ENCODE measurements at regions not wholly inside any gene's neighbourhood (a gene's known extent, or its start where the extent isn't known, plus 50 kb on each side); places are given as distances from the start of the nearest gene placed in this dataset.

- Histone ChIP-seq H3K27me3 (replicated peaks; ENCODE audit: insufficient read depth) (no peaks in the 10 kb centered on the region), H3K27ac (no peak overlapping the region), H3K4me3 (no peak overlapping the region), H3K9me3 (no peaks in the 10 kb centered on the region), H3K4me1 (replicated peaks) (no peaks in the 10 kb centered on the region), H3K36me3 (no peaks in the 10 kb centered on the region)
- intact Hi-C loops (cut with DNase I) = no loop called here
- no peak for TF ChIP-seq CTCF (IDR thresholded peaks at IDR 0.05)
- TF ChIP-seq POLR2AphosphoS5 (IDR thresholded peaks at IDR 0.05) = no peak
- TF ChIP-seq POLR2A (IDR thresholded peaks at IDR 0.05) = no peak
- 98% methylated on average over 2 of the region's 2 CpGs for WGBS
- DNase-seq (ENCODE audit: low spot score) = no peak
These were observed 289.3 kb downstream of the FSIP2 start for GRCh38 chr2:186027922-186028321.

- no peak for DNase-seq (ENCODE audit: low spot score)
- intact Hi-C loops (cut with DNase I) = no loop called here
- Histone ChIP-seq H3K4me1 (replicated peaks) (no peaks in the 10 kb centered on the region), H3K36me3 (no peaks in the 10 kb centered on the region), H3K27me3 (replicated peaks; ENCODE audit: insufficient read depth) (no peaks in the 10 kb centered on the region), H3K9me3 (no peaks in the 10 kb centered on the region), H3K4me3 (no peak overlapping the region), H3K27ac (no peak overlapping the region)
- no peak for TF ChIP-seq POLR2A (IDR thresholded peaks at IDR 0.05)
- no peak for TF ChIP-seq CTCF (IDR thresholded peaks at IDR 0.05)
- no peak for TF ChIP-seq POLR2AphosphoS5 (IDR thresholded peaks at IDR 0.05)
- 77% methylated on average over 1 of the region's 1 CpG for WGBS
These were observed 292.6 kb downstream of the FSIP2 start for GRCh38 chr2:186031229-186031628.

GRCh38 chr2:186032102-186032738 lies 293.6 kb downstream of the FSIP2 start:
- Histone ChIP-seq H3K9me3 (no peaks in the 10 kb centered on the region), H3K27ac (no peak overlapping the region), H3K36me3 (no peaks in the 10 kb centered on the region), H3K4me1 (replicated peaks) (no peaks in the 10 kb centered on the region), H3K4me3 (no peak overlapping the region), H3K27me3 (replicated peaks; ENCODE audit: insufficient read depth) (no peaks in the 10 kb centered on the region)
- no peak for DNase-seq (ENCODE audit: low spot score)
- intact Hi-C loops (cut with DNase I) = no loop called here
- no peak for TF ChIP-seq POLR2A (IDR thresholded peaks at IDR 0.05)
- TF ChIP-seq CTCF (IDR thresholded peaks at IDR 0.05) = no peak
- no peak for TF ChIP-seq POLR2AphosphoS5 (IDR thresholded peaks at IDR 0.05)
- WGBS = 94% methylated on average over 2 of the region's 2 CpGs

GRCh38 chr2:186032930-186033329 lies 294.3 kb downstream of the FSIP2 start:
- 93% methylated on average over 2 of the region's 2 CpGs for WGBS

More at GRCh38 chr2:186032930-186033329, 294.3 kb downstream of the FSIP2 start:
- Histone ChIP-seq H3K27me3 (replicated peaks; ENCODE audit: insufficient read depth) (no peaks in the 10 kb centered on the region), H3K27ac (no peak overlapping the region), H3K9me3 (no peaks in the 10 kb centered on the region), H3K4me1 (replicated peaks) (no peaks in the 10 kb centered on the region), H3K4me3 (no peak overlapping the region), H3K36me3 (no peaks in the 10 kb centered on the region)
- DNase-seq (ENCODE audit: low spot score) = no peak
- TF ChIP-seq POLR2AphosphoS5 (IDR thresholded peaks at IDR 0.05) (no peak), CTCF (IDR thresholded peaks at IDR 0.05) (no peak), POLR2A (IDR thresholded peaks at IDR 0.05) (no peak)
- intact Hi-C loops (cut with DNase I) = no loop called here

All from prostate gland (tissue), 2 donors.